WTC11 (cell line): ENCODE measurements at regions not wholly inside any gene's neighbourhood (a gene's known extent, or its start where the extent isn't known, plus 50 kb on each side); places are given as distances from the start of the nearest gene placed in this dataset.

Experiments
- CTCF ChIP-seq: fragments of 200-600 bp; IDR thresholded peaks from 2 replicates; pipeline ENCODE4 v1.8.0; 2022; ENCODE audit warnings: antibody characterized with exemption
- SP1 ChIP-seq: sonication (generic); formaldehyde crosslinking; conservative IDR thresholded peaks from 2 replicates; pipeline ENCODE4 v1.8.1; 2022; ENCODE audit warnings: missing genetic modification reagents
- USF2 ChIP-seq: sonication (generic); formaldehyde crosslinking; IDR thresholded peaks from 2 replicates; pipeline ENCODE4 v1.8.1; 2023; ENCODE audit warnings: mild to moderate bottlenecking, missing genetic modification reagents, moderate library complexity
- TF ChIP-seq, protein P1 (sequence below): sonication (generic); formaldehyde crosslinking; IDR thresholded peaks from 2 replicates; pipeline ENCODE4 v1.8.0; 2022; ENCODE audit warnings: mild to moderate bottlenecking, missing genetic modification reagents

DNA sequence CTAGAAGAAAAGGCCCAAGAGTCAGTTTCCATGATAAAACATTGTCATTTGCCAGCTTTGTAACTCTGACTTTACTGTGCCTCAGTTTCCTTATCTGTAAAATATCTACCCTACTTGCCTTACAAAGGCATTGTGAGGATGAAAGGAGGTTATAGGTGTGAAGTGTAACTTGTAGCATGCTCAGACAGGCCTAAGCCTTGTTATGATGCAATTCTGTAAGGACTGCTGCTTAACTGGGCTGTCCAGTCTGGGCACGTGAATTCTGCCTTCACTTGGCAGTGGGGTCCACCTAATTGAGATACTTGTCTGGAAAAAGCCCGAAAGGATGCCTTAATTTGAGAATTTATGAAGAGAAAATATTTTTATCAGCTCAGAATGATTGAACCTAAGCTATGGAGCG lies 114.5 kb upstream of the DYRK2 start:
- no peak for TF ChIP-seq USF2
- TF ChIP-seq CTCF = no peak
- TF ChIP-seq, protein P1, sequence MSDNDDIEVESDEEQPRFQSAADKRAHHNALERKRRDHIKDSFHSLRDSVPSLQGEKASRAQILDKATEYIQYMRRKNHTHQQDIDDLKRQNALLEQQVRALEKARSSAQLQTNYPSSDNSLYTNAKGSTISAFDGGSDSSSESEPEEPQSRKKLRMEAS = no peak
- TF ChIP-seq SP1 = no peak
